SK-N-MC (cell line): ENCODE measurements at regions not wholly inside any gene's neighbourhood (a gene's known extent, or its start where the extent isn't known, plus 50 kb on each side); places are given as distances from the start of the nearest gene placed in this dataset.

ENCODE experiments used
- EZH2 ChIP-seq: fragments of 200-600 bp; sonication (generic); IDR thresholded peaks from one replicate; pipeline ENCODE4 v1.6.1; 2017; ENCODE audit warnings: antibody characterized with exemption
- POLR2AphosphoS5 ChIP-seq: IDR thresholded peaks from 2 replicates; pipeline ENCODE4 v1.6.1; 2012; ENCODE audit warnings: mild to moderate bottlenecking, low read depth, low read length, borderline replicate concordance

- no peak for TF ChIP-seq POLR2AphosphoS5
- TF ChIP-seq EZH2 = no peak
Observed at GRCh38 chr10:83538047-83538446, 601.3 kb upstream of the GHITM start.
